HG03439 (cell line): ENCODE measurements at regions not wholly inside any gene's neighbourhood (a gene's known extent, or its start where the extent isn't known, plus 50 kb on each side); places are given as distances from the start of the nearest gene placed in this dataset.

Source experiments
- ATAC-seq: cut with Tn5 transposase; IDR thresholded peaks from one replicate; pipeline ENCODE4 v1.9.1; 2021; ENCODE audit warnings: mild to moderate bottlenecking, moderate library complexity; ENCODE audit not compliant: unreplicated experiment

DNA sequence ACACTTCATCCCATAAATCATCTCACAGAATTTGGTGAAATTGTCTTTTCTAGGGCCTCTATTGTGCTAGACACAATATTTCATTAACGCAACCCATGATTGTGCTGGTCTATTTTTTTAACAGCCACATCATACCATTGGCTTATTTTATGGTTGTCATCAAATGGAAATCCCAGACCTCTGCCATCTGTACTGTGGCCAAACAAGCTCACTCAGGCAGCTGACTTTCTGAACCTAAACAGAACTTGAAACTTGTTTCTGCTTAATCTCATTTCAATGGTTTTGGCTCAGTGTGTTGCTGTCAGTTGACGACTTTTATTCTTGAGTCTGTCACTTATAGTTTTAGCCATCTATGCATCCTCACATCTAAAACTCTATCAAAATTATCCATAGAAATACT lies 111.8 kb downstream of the HAO1 start:
- no peak for ATAC-seq

DNA sequence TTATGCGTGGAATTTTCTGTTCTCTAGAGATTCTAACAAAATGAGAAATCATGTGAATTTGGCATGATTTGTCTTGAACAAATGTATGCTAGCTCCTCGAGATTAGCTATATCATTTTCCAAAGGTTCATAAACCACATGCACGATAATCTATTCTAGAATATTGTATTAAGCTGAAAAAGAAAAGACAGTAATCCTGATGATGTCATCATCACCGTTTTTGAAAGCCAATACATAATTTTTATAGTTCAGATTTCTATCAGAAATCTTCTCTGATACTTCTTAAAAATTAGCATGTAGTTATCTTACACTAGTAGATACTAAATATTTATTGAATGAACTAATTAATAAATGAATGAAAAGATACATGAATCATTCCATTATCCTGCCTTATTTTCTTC lies 111.2 kb downstream of the HAO1 start:
- no peak for ATAC-seq

DNA sequence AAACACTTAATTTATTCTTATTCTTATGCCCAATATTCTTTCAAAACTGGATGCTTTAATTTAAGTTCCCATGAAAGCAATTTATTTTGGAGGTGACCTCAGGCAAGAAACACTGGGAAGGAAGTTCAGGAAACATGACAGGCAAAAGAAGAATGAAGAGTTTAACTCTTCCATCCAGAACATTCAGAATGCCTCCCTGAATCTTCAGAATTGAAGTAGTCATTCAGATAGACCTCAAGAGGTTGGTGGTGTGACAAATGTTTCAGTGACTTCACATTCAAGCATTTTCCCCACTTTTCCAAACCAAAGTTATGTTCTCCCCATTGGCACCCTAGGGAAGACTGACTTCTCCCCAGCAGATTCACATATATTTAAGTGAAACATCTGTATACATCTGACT lies 110.5 kb downstream of the HAO1 start:
- no peak for ATAC-seq
